ENCODE measurements at regions not wholly inside any gene's neighbourhood (a gene's known extent, or its start where the extent isn't known, plus 50 kb on each side); places are given as distances from the start of the nearest gene placed in this dataset.
"Not testable (repeated sequence)": the region's sequence is repeated elsewhere in the genome, so short reads cannot be mapped to it uniquely, and the experiment has no call there.

GRCh38 chr15:87538327-87538834 lies 718.2 kb downstream of the NTRK3 start:
- H3K9me3 ChIP-seq = no peaks in the 10 kb centered on the region
- H3K27ac ChIP-seq = no peak overlapping the region
- no peak for DNase-seq
- H3K36me3 ChIP-seq (replicated peaks in 1 of 2; ENCODE audit: insufficient read depth in 1 of 2, low read depth in 2 of 2) = no peaks in the 10 kb centered on the region
- WGBS, 2 donors = 15 to 26% methylated on average over 3 of the region's 3 CpGs
- ATAC-seq = no peak
- intact Hi-C loops (cut with DNase I) = no loop called here
- TF ChIP-seq, protein P1, sequence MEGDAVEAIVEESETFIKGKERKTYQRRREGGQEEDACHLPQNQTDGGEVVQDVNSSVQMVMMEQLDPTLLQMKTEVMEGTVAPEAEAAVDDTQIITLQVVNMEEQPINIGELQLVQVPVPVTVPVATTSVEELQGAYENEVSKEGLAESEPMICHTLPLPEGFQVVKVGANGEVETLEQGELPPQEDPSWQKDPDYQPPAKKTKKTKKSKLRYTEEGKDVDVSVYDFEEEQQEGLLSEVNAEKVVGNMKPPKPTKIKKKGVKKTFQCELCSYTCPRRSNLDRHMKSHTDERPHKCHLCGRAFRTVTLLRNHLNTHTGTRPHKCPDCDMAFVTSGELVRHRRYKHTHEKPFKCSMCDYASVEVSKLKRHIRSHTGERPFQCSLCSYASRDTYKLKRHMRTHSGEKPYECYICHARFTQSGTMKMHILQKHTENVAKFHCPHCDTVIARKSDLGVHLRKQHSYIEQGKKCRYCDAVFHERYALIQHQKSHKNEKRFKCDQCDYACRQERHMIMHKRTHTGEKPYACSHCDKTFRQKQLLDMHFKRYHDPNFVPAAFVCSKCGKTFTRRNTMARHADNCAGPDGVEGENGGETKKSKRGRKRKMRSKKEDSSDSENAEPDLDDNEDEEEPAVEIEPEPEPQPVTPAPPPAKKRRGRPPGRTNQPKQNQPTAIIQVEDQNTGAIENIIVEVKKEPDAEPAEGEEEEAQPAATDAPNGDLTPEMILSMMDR (IDR thresholded peaks at IDR 0.05) = no peak
- TF ChIP-seq POLR2A (IDR thresholded peaks at IDR 0.05) = no peak
- H3K4me3 ChIP-seq = no peak overlapping the region
- no peaks in the 10 kb centered on the region for H3K27me3 ChIP-seq
- H3K4me1 ChIP-seq = no peaks in the 10 kb centered on the region

- ATAC-seq = no peak
- H3K9me3 ChIP-seq = no peaks in the 10 kb centered on the region
- H3K27ac ChIP-seq = no peak overlapping the region
- H3K4me1 ChIP-seq = no peaks in the 10 kb centered on the region
- H3K27me3 ChIP-seq = no peaks in the 10 kb centered on the region
- no peak for DNase-seq
- intact Hi-C loops (cut with DNase I) = no loop called here
- no peaks in the 10 kb centered on the region for H3K36me3 ChIP-seq (replicated peaks in 1 of 2; ENCODE audit: insufficient read depth in 1 of 2, low read depth in 2 of 2)
- no peak for TF ChIP-seq POLR2A (IDR thresholded peaks at IDR 0.05)
- TF ChIP-seq, protein P1 (IDR thresholded peaks at IDR 0.05) = no peak
- no peak overlapping the region for H3K4me3 ChIP-seq
- 46 to 50% methylated on average over 1 of the region's 1 CpG for WGBS, 2 donors
These were observed 719.2 kb downstream of the NTRK3 start for GRCh38 chr15:87537295-87537694.

DNA sequence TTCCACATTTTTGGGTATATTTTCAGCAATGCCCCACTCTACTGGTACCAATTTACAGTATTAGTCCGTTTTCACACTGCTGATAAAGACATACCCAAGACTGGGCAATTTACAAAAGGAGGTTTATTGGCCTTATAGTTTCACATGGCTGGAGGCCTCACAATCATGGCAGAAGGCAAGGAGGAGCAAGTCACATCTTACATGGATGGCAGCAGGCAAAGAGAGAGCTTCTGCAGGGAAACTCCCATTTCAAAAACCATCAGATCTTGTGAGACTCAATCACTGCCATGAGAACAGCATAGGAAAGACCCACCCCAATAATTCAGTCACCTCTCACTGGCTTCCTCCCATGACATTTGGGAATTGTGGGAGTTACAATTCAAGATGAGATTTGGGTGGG lies 722.9 kb downstream of the NTRK3 start:
- H3K36me3 ChIP-seq (replicated peaks in 1 of 2; ENCODE audit: insufficient read depth in 1 of 2, low read depth in 2 of 2); H3K27ac ChIP-seq; intact Hi-C loops (cut with DNase I); H3K9me3 ChIP-seq; H3K27me3 ChIP-seq; H3K4me3 ChIP-seq; H3K4me1 ChIP-seq; ATAC-seq; DNase-seq: not testable (repeated sequence)
- WGBS, 2 donors = 33 to 39% methylated on average over 1 of the region's 1 CpG

- no peaks in the 10 kb centered on the region for H3K9me3 ChIP-seq
- no peak for ATAC-seq
- H3K4me3 ChIP-seq = no peak overlapping the region
- H3K27me3 ChIP-seq = no peaks in the 10 kb centered on the region
- no peak overlapping the region for H3K27ac ChIP-seq
- H3K36me3 ChIP-seq (replicated peaks in 1 of 2; ENCODE audit: insufficient read depth in 1 of 2, low read depth in 2 of 2) = no peaks in the 10 kb centered on the region
- no peak for TF ChIP-seq POLR2A (IDR thresholded peaks at IDR 0.05)
- TF ChIP-seq, protein P1 (IDR thresholded peaks at IDR 0.05) = no peak
- H3K4me1 ChIP-seq = peaks cover 5% of the 10 kb centered on the region
- no peak for DNase-seq
- intact Hi-C loops (cut with DNase I) = no loop called here
These were observed 727.7 kb downstream of the NTRK3 start for GRCh38 chr15:87528873-87529272.

GRCh38 chr15:87527875-87528274 lies 728.7 kb downstream of the NTRK3 start:
- DNase-seq = no peak
- H3K9me3 ChIP-seq = no peaks in the 10 kb centered on the region
- H3K27ac ChIP-seq = peak overlapping the region in 2 of 4 donors; percentile 3 to 5
- WGBS, 2 donors = 67 to 72% methylated on average over 2 of the region's 2 CpGs
- H3K4me3 ChIP-seq = no peak overlapping the region
- no peaks in the 10 kb centered on the region for H3K36me3 ChIP-seq (replicated peaks in 1 of 2; ENCODE audit: insufficient read depth in 1 of 2, low read depth in 2 of 2)
- ATAC-seq = no peak
- TF ChIP-seq, protein P1 (IDR thresholded peaks at IDR 0.05) = no peak
- TF ChIP-seq POLR2A (IDR thresholded peaks at IDR 0.05) = no peak
- H3K4me1 ChIP-seq = peaks cover 5% of the 10 kb centered on the region
- H3K27me3 ChIP-seq = no peaks in the 10 kb centered on the region
- intact Hi-C loops (cut with DNase I) = no loop called here

Data from body of pancreas (tissue), 4 donors.